Breast epithelium (tissue), 3 donors: ENCODE measurements at regions not wholly inside any gene's neighbourhood (a gene's known extent, or its start where the extent isn't known, plus 50 kb on each side); places are given as distances from the start of the nearest gene placed in this dataset.

ENCODE experiments used
- POLR2A ChIP-seq: fragments of 450-650 bp; IDR thresholded peaks from one replicate; pipeline ENCODE4 v1.6.1; 2016; ENCODE audit warnings: antibody characterized with exemption, mild to moderate bottlenecking, moderate library complexity
- POLR2AphosphoS5 ChIP-seq, 3 donors: sonication (generic); formaldehyde crosslinking; IDR thresholded peaks; one replicate each; pipeline ENCODE4 v1.6.1; 2017; ENCODE audit warnings: antibody characterized with exemption in 3 of 3
- TF ChIP-seq, protein P1 (sequence below), 3 donors: fragments of 450-650 bp; IDR thresholded peaks; one replicate each; pipeline ENCODE4 v1.5.1; 2016 to 2017; ENCODE audit warnings: antibody characterized with exemption in 3 of 3, mild to moderate bottlenecking in 3 of 3, moderate library complexity in 3 of 3

DNA sequence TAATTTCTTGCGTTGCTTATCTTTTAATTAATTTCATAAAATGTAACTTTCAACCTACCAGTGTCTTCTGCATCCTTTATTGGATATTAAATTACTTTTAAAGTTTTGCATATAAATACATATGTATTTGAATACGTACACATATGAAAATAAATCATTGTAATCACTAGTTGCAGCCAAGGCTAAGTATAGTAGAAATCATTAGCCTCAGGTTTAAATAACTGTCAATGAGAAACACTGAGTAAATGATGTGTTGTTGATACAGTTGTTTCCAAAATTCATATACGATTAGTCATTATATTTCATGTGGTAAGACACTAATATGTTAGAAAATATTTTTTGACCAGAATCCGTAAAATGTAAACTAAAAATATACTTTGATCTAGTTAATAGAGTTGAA is 1267.1 kb upstream of the PCDH20 start:
- TF ChIP-seq, protein P1, sequence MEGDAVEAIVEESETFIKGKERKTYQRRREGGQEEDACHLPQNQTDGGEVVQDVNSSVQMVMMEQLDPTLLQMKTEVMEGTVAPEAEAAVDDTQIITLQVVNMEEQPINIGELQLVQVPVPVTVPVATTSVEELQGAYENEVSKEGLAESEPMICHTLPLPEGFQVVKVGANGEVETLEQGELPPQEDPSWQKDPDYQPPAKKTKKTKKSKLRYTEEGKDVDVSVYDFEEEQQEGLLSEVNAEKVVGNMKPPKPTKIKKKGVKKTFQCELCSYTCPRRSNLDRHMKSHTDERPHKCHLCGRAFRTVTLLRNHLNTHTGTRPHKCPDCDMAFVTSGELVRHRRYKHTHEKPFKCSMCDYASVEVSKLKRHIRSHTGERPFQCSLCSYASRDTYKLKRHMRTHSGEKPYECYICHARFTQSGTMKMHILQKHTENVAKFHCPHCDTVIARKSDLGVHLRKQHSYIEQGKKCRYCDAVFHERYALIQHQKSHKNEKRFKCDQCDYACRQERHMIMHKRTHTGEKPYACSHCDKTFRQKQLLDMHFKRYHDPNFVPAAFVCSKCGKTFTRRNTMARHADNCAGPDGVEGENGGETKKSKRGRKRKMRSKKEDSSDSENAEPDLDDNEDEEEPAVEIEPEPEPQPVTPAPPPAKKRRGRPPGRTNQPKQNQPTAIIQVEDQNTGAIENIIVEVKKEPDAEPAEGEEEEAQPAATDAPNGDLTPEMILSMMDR (IDR thresholded peaks at IDR 0.05): no peak
- no peak for TF ChIP-seq POLR2AphosphoS5 (IDR thresholded peaks at IDR 0.05)
- TF ChIP-seq POLR2A: no peak
